NB4 (cell line): ENCODE measurements at regions not wholly inside any gene's neighbourhood (a gene's known extent, or its start where the extent isn't known, plus 50 kb on each side); places are given as distances from the start of the nearest gene placed in this dataset.

ENCODE experiments used
- CTCF ChIP-seq: IDR thresholded peaks from one replicate; pipeline ENCODE4 v1.5.1; 2012; ENCODE audit warnings: low read depth, low read length
- MAX ChIP-seq: IDR thresholded peaks from 2 replicates; pipeline ENCODE4 v1.6.1; 2011; ENCODE audit warnings: low read depth, low read length
- MYC ChIP-seq: IDR thresholded peaks from 2 replicates; pipeline ENCODE4 v1.6.1; 2011; ENCODE audit warnings: low read depth, low read length
- POLR2A ChIP-seq: IDR thresholded peaks from 2 replicates; pipeline ENCODE4 v1.6.1; 2011; ENCODE audit warnings: mild to moderate bottlenecking; ENCODE audit not compliant: insufficient read length; ENCODE audit errors: extremely low read depth

DNA sequence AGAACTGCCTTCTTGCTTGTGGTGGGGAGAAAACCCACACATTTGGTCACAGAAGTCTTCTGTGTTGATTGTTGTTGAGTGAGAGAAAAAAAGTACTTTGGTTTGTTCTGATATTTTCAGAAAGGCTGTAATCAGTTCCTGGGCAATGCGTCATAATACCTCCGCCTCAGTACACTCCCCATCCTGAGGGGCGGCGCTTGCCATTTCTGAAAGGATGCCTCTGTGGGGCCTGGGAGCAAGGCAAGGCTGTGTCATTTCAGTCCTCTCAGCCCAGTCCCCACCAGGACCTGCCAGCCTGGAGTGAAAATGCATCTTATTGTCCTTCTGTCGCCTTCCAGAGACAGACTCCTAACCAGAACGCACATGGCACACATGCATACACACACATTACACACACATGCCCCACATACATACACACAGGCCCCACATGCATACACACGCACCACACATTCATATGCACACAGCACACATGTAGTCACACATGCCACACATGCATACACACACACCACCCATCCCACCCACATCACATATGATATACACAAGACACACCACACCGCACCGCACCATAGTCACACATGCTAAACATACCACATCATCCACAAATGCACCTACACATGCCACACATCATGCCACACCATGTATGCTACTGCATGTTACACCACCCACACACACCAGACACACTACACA lies 90.0 kb downstream of the CXCL12 start:
- TF ChIP-seq CTCF: no peak
- no peak for TF ChIP-seq POLR2A
- no peak for TF ChIP-seq MAX
- no peak for TF ChIP-seq MYC
